HEK293 (cell line): ENCODE measurements at regions not wholly inside any gene's neighbourhood (a gene's known extent, or its start where the extent isn't known, plus 50 kb on each side); places are given as distances from the start of the nearest gene placed in this dataset.

Source experiments
- CTCF ChIA-PET: fragments of 350-600 bp; formaldehyde crosslinking; extraction: SDS; loops from one replicate; lab custom pipeline; 2021; ENCODE audit warnings: antibody characterized with exemption; lab: Yijun Ruan, JAX
- POLR2A ChIA-PET: fragments of 300-600 bp; formaldehyde crosslinking; extraction: SDS; loops from one replicate; lab custom pipeline; 2020; ENCODE audit warnings: antibody characterized with exemption, inconsistent platforms; lab: Yijun Ruan, JAX
- H3K27ac ChIP-seq: fragments of 200-500 bp; sonication (Bioruptor generic); 2 replicates; pipeline ENCODE4 v1.5.1; 2014; ENCODE audit warnings: low read depth, low read length, control low read depth, inconsistent platforms; ENCODE audit errors: extremely low read depth
- H3K36me3 ChIP-seq, 2 experiments: fragments of 200-500 bp in 1 of 2; sonication (Bioruptor generic) in 1 of 2; 1 replicate in 1 of 2; 2 replicates in 1 of 2; pipeline ENCODE4 v1.5.1; 2014 to 2017; ENCODE audit warnings: inconsistent platforms in 2 of 2, low read length in 2 of 2; ENCODE audit not compliant: control insufficient read depth in 2 of 2, insufficient read depth in 1 of 2
- H3K4me1 ChIP-seq: fragments of 200-500 bp; sonication (Bioruptor generic); 2 replicates; pipeline ENCODE4 v1.5.1; 2014; ENCODE audit warnings: mild to moderate bottlenecking, low read length, inconsistent platforms; ENCODE audit not compliant: control insufficient read depth, insufficient read depth
- H3K4me3 ChIP-seq: 2 replicates; pipeline ENCODE4 v1.5.1; 2011; ENCODE audit warnings: low read depth, mild to moderate bottlenecking, control low read depth, low read length, moderate library complexity
- H3K9me3 ChIP-seq: fragments of 200-500 bp; sonication (Bioruptor generic); 2 replicates; pipeline ENCODE4 v1.5.1; 2014; ENCODE audit warnings: low read depth, low read length, inconsistent platforms; ENCODE audit not compliant: control insufficient read depth, insufficient read depth
- BCL11A ChIP-seq: fragments of 450-650 bp; formaldehyde crosslinking; IDR thresholded peaks from 2 replicates; pipeline ENCODE4 v1.5.1; 2016; ENCODE audit warnings: low read depth, missing biosample characterization, missing genetic modification characterization
- BCL11B ChIP-seq: fragments of 450-650 bp; formaldehyde crosslinking; IDR thresholded peaks from 2 replicates; pipeline ENCODE4 v1.5.1; 2016; ENCODE audit warnings: low read depth, missing biosample characterization, missing genetic modification characterization
- EGR2 ChIP-seq: fragments of 450-650 bp; formaldehyde crosslinking; IDR thresholded peaks from 2 replicates; pipeline ENCODE4 v1.5.1; 2016; ENCODE audit warnings: low read depth, missing biosample characterization, missing genetic modification characterization
- HOXD13 ChIP-seq: sonication (generic); formaldehyde crosslinking; IDR thresholded peaks from 2 replicates; pipeline ENCODE4 v1.8.0; 2022; ENCODE audit warnings: missing genetic modification reagents, borderline replicate concordance
- MEIS1 ChIP-seq: sonication (generic); formaldehyde crosslinking; IDR thresholded peaks from 2 replicates; pipeline ENCODE4 v1.8.1; 2022; ENCODE audit warnings: missing genetic modification reagents, mild to moderate bottlenecking, borderline replicate concordance
- MYNN ChIP-seq: fragments of 450-650 bp; formaldehyde crosslinking; IDR thresholded peaks from 2 replicates; pipeline ENCODE4 v1.5.1; 2016; ENCODE audit warnings: missing biosample characterization, missing genetic modification characterization, borderline replicate concordance
- ZFP3 ChIP-seq: fragments of 450-650 bp; formaldehyde crosslinking; IDR thresholded peaks from 2 replicates; pipeline ENCODE4 v1.5.1; 2016; ENCODE audit warnings: low read depth, missing biosample characterization, missing genetic modification characterization
- ZNF138 ChIP-seq: fragments of 450-650 bp; formaldehyde crosslinking; IDR thresholded peaks from 2 replicates; pipeline ENCODE4 v1.5.1; 2016; ENCODE audit warnings: missing biosample characterization, missing genetic modification characterization, borderline replicate concordance
- ZNF155 ChIP-seq: fragments of 450-650 bp; formaldehyde crosslinking; IDR thresholded peaks from 2 replicates; pipeline ENCODE4 v1.5.1; 2016; ENCODE audit warnings: missing biosample characterization, missing genetic modification characterization
- ZNF184 ChIP-seq: fragments of 450-650 bp; IDR thresholded peaks from 2 replicates; pipeline ENCODE4 v1.5.1; 2018; ENCODE audit warnings: missing biosample characterization, mild to moderate bottlenecking, missing genetic modification characterization
- ZNF214 ChIP-seq: fragments of 450-650 bp; formaldehyde crosslinking; IDR thresholded peaks from 2 replicates; pipeline ENCODE4 v1.5.1; 2017; ENCODE audit warnings: missing biosample characterization, mild to moderate bottlenecking, missing genetic modification characterization, borderline replicate concordance
- ZNF311 ChIP-seq: fragments of 450-650 bp; formaldehyde crosslinking; IDR thresholded peaks from 2 replicates; pipeline ENCODE4 v1.5.1; 2017; ENCODE audit warnings: missing biosample characterization, missing genetic modification characterization, borderline replicate concordance
- ZNF394 ChIP-seq: fragments of 450-650 bp; formaldehyde crosslinking; IDR thresholded peaks from 2 replicates; pipeline ENCODE4 v1.5.1; 2016; ENCODE audit warnings: missing biosample characterization, missing genetic modification characterization, mild to moderate bottlenecking, moderate library complexity, borderline replicate concordance
- ZNF48 ChIP-seq: fragments of 450-650 bp; formaldehyde crosslinking; IDR thresholded peaks from 2 replicates; pipeline ENCODE4 v1.5.1; 2016; ENCODE audit warnings: missing biosample characterization, missing genetic modification characterization
- ZNF501 ChIP-seq: fragments of 450-650 bp; formaldehyde crosslinking; IDR thresholded peaks from 2 replicates; pipeline ENCODE4 v1.5.1; 2016; ENCODE audit warnings: missing biosample characterization, missing genetic modification characterization
- ZNF529 ChIP-seq: fragments of 450-650 bp; formaldehyde crosslinking; IDR thresholded peaks from 2 replicates; pipeline ENCODE4 v1.5.1; 2017; ENCODE audit warnings: missing genetic modification characterization, missing biosample characterization; ENCODE audit not compliant: insufficient replicate concordance
- ZNF544 ChIP-seq: fragments of 450-650 bp; formaldehyde crosslinking; IDR thresholded peaks from 2 replicates; pipeline ENCODE4 v1.5.0; 2017; ENCODE audit warnings: missing biosample characterization, missing genetic modification characterization
- ZNF664 ChIP-seq: fragments of 450-650 bp; formaldehyde crosslinking; IDR thresholded peaks from 2 replicates; pipeline ENCODE4 v1.5.1; 2016; ENCODE audit warnings: missing biosample characterization, missing genetic modification characterization
- ZSCAN16 ChIP-seq: fragments of 450-650 bp; formaldehyde crosslinking; IDR thresholded peaks from 2 replicates; pipeline ENCODE4 v1.5.1; 2016; ENCODE audit warnings: missing biosample characterization, missing genetic modification characterization
- TF ChIP-seq, protein P1 (sequence below): fragments of 450-650 bp; IDR thresholded peaks from 2 replicates; pipeline ENCODE4 v1.5.1; 2018; ENCODE audit warnings: missing biosample characterization, mild to moderate bottlenecking, missing genetic modification characterization
- TF ChIP-seq, protein P2 (sequence below): fragments of 450-650 bp; formaldehyde crosslinking; IDR thresholded peaks from 2 replicates; pipeline ENCODE4 v1.5.1; 2016; ENCODE audit warnings: missing biosample characterization, missing genetic modification characterization, low read depth
- TF ChIP-seq, protein P3 (sequence below): fragments of 450-650 bp; formaldehyde crosslinking; IDR thresholded peaks from 2 replicates; pipeline ENCODE4 v1.5.1; 2016; ENCODE audit warnings: missing biosample characterization, missing genetic modification characterization

DNA sequence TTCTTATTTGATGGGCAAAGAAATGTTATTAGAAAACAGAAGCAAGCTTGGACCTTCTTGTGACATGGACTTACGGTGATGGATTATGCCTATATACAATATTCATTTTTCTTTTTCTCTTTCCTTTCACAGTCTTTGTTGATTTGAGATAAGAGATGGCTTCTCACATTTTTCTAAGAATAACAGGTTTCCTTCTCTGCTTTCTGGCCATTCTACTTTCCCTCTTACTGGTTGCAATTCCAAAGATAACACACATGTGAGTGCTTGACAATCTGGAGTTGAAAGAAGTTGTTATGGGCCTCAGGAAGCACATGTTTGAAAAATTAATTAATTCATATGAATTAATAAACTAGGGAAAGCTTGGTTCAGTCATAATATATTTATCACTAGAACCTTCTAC lies 89.8 kb upstream of the RPS23 start (continued):
- TF ChIP-seq, protein P1, sequence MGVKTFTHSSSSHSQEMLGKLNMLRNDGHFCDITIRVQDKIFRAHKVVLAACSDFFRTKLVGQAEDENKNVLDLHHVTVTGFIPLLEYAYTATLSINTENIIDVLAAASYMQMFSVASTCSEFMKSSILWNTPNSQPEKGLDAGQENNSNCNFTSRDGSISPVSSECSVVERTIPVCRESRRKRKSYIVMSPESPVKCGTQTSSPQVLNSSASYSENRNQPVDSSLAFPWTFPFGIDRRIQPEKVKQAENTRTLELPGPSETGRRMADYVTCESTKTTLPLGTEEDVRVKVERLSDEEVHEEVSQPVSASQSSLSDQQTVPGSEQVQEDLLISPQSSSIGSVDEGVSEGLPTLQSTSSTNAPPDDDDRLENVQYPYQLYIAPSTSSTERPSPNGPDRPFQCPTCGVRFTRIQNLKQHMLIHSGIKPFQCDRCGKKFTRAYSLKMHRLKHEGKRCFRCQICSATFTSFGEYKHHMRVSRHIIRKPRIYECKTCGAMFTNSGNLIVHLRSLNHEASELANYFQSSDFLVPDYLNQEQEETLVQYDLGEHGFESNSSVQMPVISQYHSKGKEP: no peak
- TF ChIP-seq ZFP3 (tag by site-specific recombination) (no peak), ZNF138 (tag by site-specific recombination) (no peak), ZNF48 (tag by site-specific recombination) (no peak), ZSCAN16 (no peak), BCL11B (tag by site-specific recombination) (no peak), ZNF184 (tag by site-specific recombination) (no peak), ZNF311 (tag by site-specific recombination) (no peak)

DNA sequence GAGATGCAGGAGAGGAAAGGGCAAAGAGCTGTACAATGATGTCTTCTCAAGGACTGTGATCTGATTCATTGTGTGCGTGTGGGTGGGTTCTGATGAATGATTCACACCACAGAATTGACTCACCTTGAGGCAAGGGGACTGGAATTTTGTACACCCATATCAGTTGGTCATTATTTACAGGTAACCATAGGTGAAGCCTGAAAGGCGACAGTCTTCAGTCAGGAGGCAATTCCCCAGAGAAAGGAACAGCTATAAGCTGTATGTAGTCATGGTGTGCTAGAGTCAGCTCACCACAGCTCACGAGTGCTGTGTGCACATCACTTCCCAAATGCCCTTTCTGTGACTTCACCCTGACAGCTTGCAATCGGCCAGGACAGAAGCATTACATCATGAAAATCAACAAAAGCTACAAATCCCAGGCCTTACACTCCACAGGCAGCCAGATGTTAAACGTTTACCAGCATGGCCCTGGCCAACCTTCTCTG lies 87.6 kb upstream of the RPS23 start:
- Histone ChIP-seq H3K9me3 (no peaks in the 10 kb centered on the region), H3K36me3 (no peaks in the 10 kb centered on the region), H3K27ac (no peak overlapping the region), H3K4me1 (no peaks in the 10 kb centered on the region), H3K4me3 (no peak overlapping the region)
- CTCF ChIA-PET: interaction anchor here (0.6 to 1.0 kb wide), 2 partner anchors 18 to 671 kb away, joined by 3 read pairs; no protein-coding TSS in a partner anchor
- TF ChIP-seq BCL11A (tag by site-specific recombination): no peak
- no peak for TF ChIP-seq ZNF214
- no peak for TF ChIP-seq MEIS1 (CRISPR knock-in tag)
- TF ChIP-seq ZNF529 (tag by site-specific recombination): no peak
- TF ChIP-seq, protein P2, sequence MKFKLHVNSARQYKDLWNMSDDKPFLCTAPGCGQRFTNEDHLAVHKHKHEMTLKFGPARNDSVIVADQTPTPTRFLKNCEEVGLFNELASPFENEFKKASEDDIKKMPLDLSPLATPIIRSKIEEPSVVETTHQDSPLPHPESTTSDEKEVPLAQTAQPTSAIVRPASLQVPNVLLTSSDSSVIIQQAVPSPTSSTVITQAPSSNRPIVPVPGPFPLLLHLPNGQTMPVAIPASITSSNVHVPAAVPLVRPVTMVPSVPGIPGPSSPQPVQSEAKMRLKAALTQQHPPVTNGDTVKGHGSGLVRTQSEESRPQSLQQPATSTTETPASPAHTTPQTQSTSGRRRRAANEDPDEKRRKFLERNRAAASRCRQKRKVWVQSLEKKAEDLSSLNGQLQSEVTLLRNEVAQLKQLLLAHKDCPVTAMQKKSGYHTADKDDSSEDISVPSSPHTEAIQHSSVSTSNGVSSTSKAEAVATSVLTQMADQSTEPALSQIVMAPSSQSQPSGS: 0 out of 2 replicates have a peak, but pooled peaks have one; percentile 5
- no peak for TF ChIP-seq ZNF155 (tag by site-specific recombination)
- TF ChIP-seq, protein P3, sequence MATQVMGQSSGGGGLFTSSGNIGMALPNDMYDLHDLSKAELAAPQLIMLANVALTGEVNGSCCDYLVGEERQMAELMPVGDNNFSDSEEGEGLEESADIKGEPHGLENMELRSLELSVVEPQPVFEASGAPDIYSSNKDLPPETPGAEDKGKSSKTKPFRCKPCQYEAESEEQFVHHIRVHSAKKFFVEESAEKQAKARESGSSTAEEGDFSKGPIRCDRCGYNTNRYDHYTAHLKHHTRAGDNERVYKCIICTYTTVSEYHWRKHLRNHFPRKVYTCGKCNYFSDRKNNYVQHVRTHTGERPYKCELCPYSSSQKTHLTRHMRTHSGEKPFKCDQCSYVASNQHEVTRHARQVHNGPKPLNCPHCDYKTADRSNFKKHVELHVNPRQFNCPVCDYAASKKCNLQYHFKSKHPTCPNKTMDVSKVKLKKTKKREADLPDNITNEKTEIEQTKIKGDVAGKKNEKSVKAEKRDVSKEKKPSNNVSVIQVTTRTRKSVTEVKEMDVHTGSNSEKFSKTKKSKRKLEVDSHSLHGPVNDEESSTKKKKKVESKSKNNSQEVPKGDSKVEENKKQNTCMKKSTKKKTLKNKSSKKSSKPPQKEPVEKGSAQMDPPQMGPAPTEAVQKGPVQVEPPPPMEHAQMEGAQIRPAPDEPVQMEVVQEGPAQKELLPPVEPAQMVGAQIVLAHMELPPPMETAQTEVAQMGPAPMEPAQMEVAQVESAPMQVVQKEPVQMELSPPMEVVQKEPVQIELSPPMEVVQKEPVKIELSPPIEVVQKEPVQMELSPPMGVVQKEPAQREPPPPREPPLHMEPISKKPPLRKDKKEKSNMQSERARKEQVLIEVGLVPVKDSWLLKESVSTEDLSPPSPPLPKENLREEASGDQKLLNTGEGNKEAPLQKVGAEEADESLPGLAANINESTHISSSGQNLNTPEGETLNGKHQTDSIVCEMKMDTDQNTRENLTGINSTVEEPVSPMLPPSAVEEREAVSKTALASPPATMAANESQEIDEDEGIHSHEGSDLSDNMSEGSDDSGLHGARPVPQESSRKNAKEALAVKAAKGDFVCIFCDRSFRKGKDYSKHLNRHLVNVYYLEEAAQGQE (tag by site-specific recombination): no peak
- 0 out of 2 replicates have a peak, but pooled peaks have one; percentile 31 for TF ChIP-seq HOXD13
- no peak for TF ChIP-seq MYNN (tag by site-specific recombination)
- no peak for TF ChIP-seq ZNF394 (tag by site-specific recombination)
- TF ChIP-seq EGR2 (tag by site-specific recombination): no peak
- TF ChIP-seq ZNF664 (tag by site-specific recombination): no peak
- no peak for TF ChIP-seq ZNF544 (tag by site-specific recombination)
- no peak for TF ChIP-seq ZNF501 (tag by site-specific recombination)
- POLR2A ChIA-PET: no interaction called here
